ENCODE measurements at regions not wholly inside any gene's neighbourhood (a gene's known extent, or its start where the extent isn't known, plus 50 kb on each side); places are given as distances from the start of the nearest gene placed in this dataset.

DNA sequence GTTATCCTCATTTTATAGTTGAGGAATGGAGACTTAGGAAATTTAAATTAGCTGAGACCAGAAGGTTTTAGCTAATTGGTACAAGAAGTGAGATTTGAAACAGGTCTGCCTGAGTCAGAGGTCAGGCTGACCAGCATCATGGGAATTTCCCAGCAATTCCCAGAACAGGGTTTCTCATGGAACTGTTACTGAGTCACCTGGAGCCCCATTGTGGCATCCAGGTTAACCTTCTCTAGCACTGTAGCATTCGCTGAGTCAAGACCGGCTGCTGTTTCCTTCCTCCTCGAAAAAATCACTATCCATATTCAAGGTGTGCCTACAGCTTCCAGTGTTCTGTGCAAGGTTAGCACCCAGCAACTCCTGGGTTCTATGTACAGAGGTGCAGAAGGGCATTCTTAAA lies 238.0 kb upstream of the MAN1A1 start:
- H3K4me3 ChIP-seq (replicated peaks; ENCODE audit: low read depth, low read length), result no peak overlapping the region
- DNase-seq (ENCODE audit: low read depth), result no peak
- TF ChIP-seq CTCF (IDR thresholded peaks at IDR 0.05; ENCODE audit: low read length, missing control alignments), result no peak

DNA sequence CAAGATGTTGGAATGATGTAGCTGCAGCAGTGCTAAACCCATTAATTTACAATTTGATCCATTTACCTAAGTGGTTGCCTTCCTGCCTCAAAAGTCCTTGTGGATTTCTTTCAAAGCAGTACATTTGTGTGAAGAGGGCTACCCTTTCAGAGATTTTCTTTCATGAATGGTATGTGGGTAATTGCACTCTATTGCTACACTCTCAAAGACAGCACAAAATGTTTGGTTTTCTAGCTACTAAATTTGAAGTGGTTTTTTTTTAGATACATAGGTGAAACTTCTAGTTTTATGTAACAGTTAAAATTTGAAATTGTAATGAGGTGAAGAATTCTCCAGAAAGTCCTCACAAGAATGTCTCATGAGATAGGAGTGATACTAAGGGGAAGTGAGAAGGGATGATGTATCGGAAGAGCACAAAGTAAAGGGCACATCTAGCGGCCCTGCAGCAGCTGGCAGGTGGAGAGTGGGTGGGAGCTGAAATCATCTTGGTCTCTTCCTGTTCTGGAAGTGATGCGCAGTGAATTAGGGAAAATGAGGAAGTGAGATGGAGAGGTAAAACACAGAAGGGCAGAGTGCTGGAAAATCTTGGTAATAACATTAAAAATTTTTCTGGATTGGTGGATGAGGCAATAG lies 236.8 kb upstream of the MAN1A1 start:
- no peak for DNase-seq (ENCODE audit: low read depth)
- H3K4me3 ChIP-seq (replicated peaks; ENCODE audit: low read depth, low read length), result no peak overlapping the region
- TF ChIP-seq CTCF (IDR thresholded peaks at IDR 0.05; ENCODE audit: low read length, missing control alignments), result no peak

- DNase-seq (ENCODE audit: low read depth), result no peak
- TF ChIP-seq CTCF (IDR thresholded peaks at IDR 0.05; ENCODE audit: low read length, missing control alignments), result no peak
Measured at GRCh38 chr6:119584088-119584487, 234.5 kb upstream of the MAN1A1 start.

DNA sequence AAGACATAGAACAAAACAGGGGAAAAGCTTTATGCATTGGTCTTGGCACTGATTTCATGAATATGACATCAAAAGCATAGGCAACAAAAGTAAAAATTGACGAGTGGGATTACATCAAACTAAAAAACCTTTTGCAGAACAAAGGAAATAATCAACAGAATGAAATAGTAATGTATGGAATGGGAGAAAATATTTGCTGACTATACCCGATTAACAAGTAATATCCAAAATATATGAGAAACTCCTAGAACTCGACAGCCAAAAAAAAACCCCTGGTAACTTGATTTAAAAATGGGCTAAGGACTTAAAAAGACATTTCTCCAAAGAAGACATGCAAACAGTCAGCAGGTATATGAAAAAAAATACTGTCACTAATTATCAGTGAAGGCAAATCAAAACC lies 231.7 kb upstream of the MAN1A1 start:
- no peak overlapping the region for H3K4me3 ChIP-seq (replicated peaks; ENCODE audit: low read depth, low read length)
- DNase-seq (ENCODE audit: low read depth), result no peak
- TF ChIP-seq CTCF (IDR thresholded peaks at IDR 0.05; ENCODE audit: low read length, missing control alignments), result no peak

More at GRCh38 chr6:119584088-119584487, 234.5 kb upstream of the MAN1A1 start:
- no peak overlapping the region for H3K4me3 ChIP-seq (replicated peaks; ENCODE audit: low read depth, low read length)

DNA sequence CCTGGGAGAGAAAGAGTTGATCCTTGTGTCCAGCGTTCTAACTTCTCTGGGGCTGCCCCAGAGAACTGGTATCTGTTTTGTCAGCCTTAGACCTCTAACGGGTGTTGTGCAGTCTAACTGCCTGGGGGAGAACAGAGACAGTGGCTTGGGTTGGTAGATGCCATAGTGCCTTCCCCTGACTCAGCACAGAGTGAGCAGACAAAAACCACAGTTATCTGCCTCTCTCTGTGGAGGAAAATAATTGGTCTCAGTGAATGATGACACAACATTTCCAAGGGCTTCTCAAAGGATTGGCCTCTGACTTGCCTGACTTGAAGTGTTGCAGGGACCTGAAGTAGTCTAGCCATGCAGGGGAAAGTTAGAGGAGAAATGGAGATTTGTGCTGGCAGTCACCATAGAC lies 226.2 kb upstream of the MAN1A1 start:
- H3K4me3 ChIP-seq (replicated peaks; ENCODE audit: low read depth, low read length), result no peak overlapping the region
- no peak for TF ChIP-seq CTCF (IDR thresholded peaks at IDR 0.05; ENCODE audit: low read length, missing control alignments)
- peak; percentile 26 for DNase-seq (ENCODE audit: low read depth)

GRCh38 chr6:119568580-119568979 lies 219.0 kb upstream of the MAN1A1 start:
- DNase-seq (ENCODE audit: low read depth), result no peak

More at GRCh38 chr6:119568580-119568979, 219.0 kb upstream of the MAN1A1 start:
- no peak overlapping the region for H3K4me3 ChIP-seq (replicated peaks; ENCODE audit: low read depth, low read length)
- no peak for TF ChIP-seq CTCF (IDR thresholded peaks at IDR 0.05; ENCODE audit: low read length, missing control alignments)

Measured in fibroblast of pulmonary artery (primary cell).